ENCODE measurements at regions not wholly inside any gene's neighbourhood (a gene's known extent, or its start where the extent isn't known, plus 50 kb on each side); places are given as distances from the start of the nearest gene placed in this dataset.
"Not testable (repeated sequence)": the region's sequence is repeated elsewhere in the genome, so short reads cannot be mapped to it uniquely, and the experiment has no call there.

- DNase-seq (ENCODE audit: low read depth in 4 of 4, low spot score in 2 of 4): no peak
Observed at GRCh38 chr5:116964438-116964837, 389.8 kb upstream of the SEMA6A start.

- no peak for DNase-seq (ENCODE audit: low read depth in 4 of 4, low spot score in 2 of 4)
Observed at GRCh38 chr5:116961021-116961420, 386.4 kb upstream of the SEMA6A start.

GRCh38 chr5:116959843-116960242 lies 385.2 kb upstream of the SEMA6A start:
- DNase-seq (ENCODE audit: low read depth in 4 of 4, low spot score in 2 of 4): no peak

- DNase-seq (ENCODE audit: low read depth in 4 of 4, low spot score in 2 of 4): no peak
Observed at GRCh38 chr5:116953251-116953930, 378.8 kb upstream of the SEMA6A start.

GRCh38 chr5:116951219-116951618 lies 376.6 kb upstream of the SEMA6A start:
- DNase-seq (ENCODE audit: low read depth in 4 of 4, low spot score in 2 of 4): no peak

- no peak for DNase-seq (ENCODE audit: low read depth in 4 of 4, low spot score in 2 of 4)
Observed at GRCh38 chr5:116947691-116948528, 373.3 kb upstream of the SEMA6A start.

- DNase-seq (ENCODE audit: low read depth in 4 of 4, low spot score in 2 of 4): not testable (repeated sequence)
Observed at GRCh38 chr5:116945613-116946382, 371.2 kb upstream of the SEMA6A start.

GRCh38 chr5:116944183-116944582 lies 369.6 kb upstream of the SEMA6A start:
- no peak for DNase-seq (ENCODE audit: low read depth in 4 of 4, low spot score in 2 of 4)

- DNase-seq (ENCODE audit: low read depth in 4 of 4, low spot score in 2 of 4): no peak
Observed at GRCh38 chr5:116942622-116943021, 368.0 kb upstream of the SEMA6A start.

GRCh38 chr5:116939641-116940040 lies 365.0 kb upstream of the SEMA6A start:
- DNase-seq (ENCODE audit: low read depth in 4 of 4, low spot score in 2 of 4): no peak

- no peak for DNase-seq (ENCODE audit: low read depth in 4 of 4, low spot score in 2 of 4)
Observed at GRCh38 chr5:116938488-116938887, 363.9 kb upstream of the SEMA6A start.

GRCh38 chr5:116935561-116936162 lies 361.0 kb upstream of the SEMA6A start:
- no peak for DNase-seq (ENCODE audit: low read depth in 4 of 4, low spot score in 2 of 4)

GRCh38 chr5:116930616-116931015 lies 356.0 kb upstream of the SEMA6A start:
- DNase-seq (ENCODE audit: low read depth in 4 of 4, low spot score in 2 of 4): no peak

GRCh38 chr5:116923344-116923743 lies 348.7 kb upstream of the SEMA6A start:
- DNase-seq (ENCODE audit: low read depth in 4 of 4, low spot score in 2 of 4): no peak

- no peak for DNase-seq (ENCODE audit: low read depth in 4 of 4, low spot score in 2 of 4)
Observed at GRCh38 chr5:116922532-116922931, 347.9 kb upstream of the SEMA6A start.

- no peak for DNase-seq (ENCODE audit: low read depth in 4 of 4, low spot score in 2 of 4)
Observed at GRCh38 chr5:116914869-116915504, 340.4 kb upstream of the SEMA6A start.

GRCh38 chr5:116912221-116912620 lies 337.6 kb upstream of the SEMA6A start:
- no peak for DNase-seq (ENCODE audit: low read depth in 4 of 4, low spot score in 2 of 4)

GRCh38 chr5:116911074-116911473 lies 336.5 kb upstream of the SEMA6A start:
- no peak for DNase-seq (ENCODE audit: low read depth in 4 of 4, low spot score in 2 of 4)

GRCh38 chr5:116908537-116908936 lies 333.9 kb upstream of the SEMA6A start:
- no peak for DNase-seq (ENCODE audit: low read depth in 4 of 4, low spot score in 2 of 4)

GRCh38 chr5:116905885-116906284 lies 331.3 kb upstream of the SEMA6A start:
- no peak for DNase-seq (ENCODE audit: low read depth in 4 of 4, low spot score in 2 of 4)

Data from left renal cortex interstitium (tissue), 4 donors.